ENCODE measurements at regions not wholly inside any gene's neighbourhood (a gene's known extent, or its start where the extent isn't known, plus 50 kb on each side); places are given as distances from the start of the nearest gene placed in this dataset.

- ATAC-seq (peak; percentile 91), DNase-seq (peak; percentile 79)
- Histone ChIP-seq H4K20me1 (ENCODE audit: low read length) (no peaks in the 10 kb centered on the region), H3K4me2 (ENCODE audit: low read length) (no peak overlapping the region), H3K9me2 (replicated peaks; ENCODE audit: low read length) (no peaks in the 10 kb centered on the region), H3K79me2 (ENCODE audit: low read length) (no peaks in the 10 kb centered on the region), H3K27ac (ENCODE audit: low read length) (no peak overlapping the region), H3K4me1 (ENCODE audit: insufficient read depth, low read length) (peaks cover 11% of the 10 kb centered on the region), H3K36me3 (ENCODE audit: low read depth, low read length) (no peaks in the 10 kb centered on the region), H3K4me3 (ENCODE audit: low read length) (no peak overlapping the region), H3K9me3 (ENCODE audit: low read length) (no peaks in the 10 kb centered on the region), H3F3A (ENCODE audit: low read length, unreplicated experiment) (no peaks in the 10 kb centered on the region), H3K9ac (ENCODE audit: low read length) (no peak overlapping the region), H2AFZ (ENCODE audit: low read length) (no peak overlapping the region), H3K27me3 (ENCODE audit: low read length) (no peaks in the 10 kb centered on the region)
- POLR2A ChIA-PET (ENCODE audit: unreplicated experiment), result interaction anchor here (0.5 to 0.6 kb wide), 2 partner anchors 68 to 631 kb away, joined by 3 read pairs; no protein-coding TSS in a partner anchor
- CTCF ChIA-PET, result interaction anchor here (0.6 kb wide), 1 partner anchor 129 kb away, joined by 3 read pairs; no protein-coding TSS in a partner anchor
- TF ChIP-seq EZH2phosphoT487 (IDR thresholded peaks at IDR 0.05; ENCODE audit: borderline replicate concordance, low read length) (no peak), EZH2 (IDR thresholded peaks at IDR 0.05; ENCODE audit: low read length, unreplicated experiment) (no peak), CTCF (conservative IDR thresholded peaks at IDR 0.05; ENCODE audit: low read depth, low read length) (no peak)
- BruUV-seq (replicated peaks), result no TSS peak
- intact Hi-C loops (cut with micrococcal nuclease), result no loop called here
Observed at GRCh38 chr3:22542311-22542710, 660.8 kb upstream of the UBE2E2 start.

- ATAC-seq, result no peak
- no peak for DNase-seq
- Histone ChIP-seq H3K27ac (ENCODE audit: low read length) (no peak overlapping the region), H3K9me3 (ENCODE audit: low read length) (no peaks in the 10 kb centered on the region), H3K4me3 (ENCODE audit: low read length) (no peak overlapping the region), H3K4me2 (ENCODE audit: low read length) (no peak overlapping the region), H3K27me3 (ENCODE audit: low read length) (no peaks in the 10 kb centered on the region), H2AFZ (ENCODE audit: low read length) (no peak overlapping the region), H3K36me3 (ENCODE audit: low read depth, low read length) (no peaks in the 10 kb centered on the region), H3F3A (ENCODE audit: low read length, unreplicated experiment) (no peaks in the 10 kb centered on the region), H3K4me1 (ENCODE audit: insufficient read depth, low read length) (no peaks in the 10 kb centered on the region), H3K79me2 (ENCODE audit: low read length) (no peaks in the 10 kb centered on the region), H4K20me1 (ENCODE audit: low read length) (no peaks in the 10 kb centered on the region), H3K9me2 (replicated peaks; ENCODE audit: low read length) (no peaks in the 10 kb centered on the region), H3K9ac (ENCODE audit: low read length) (no peak overlapping the region)
- intact Hi-C loops (cut with micrococcal nuclease), result no loop called here
- TF ChIP-seq CTCF (conservative IDR thresholded peaks at IDR 0.05; ENCODE audit: low read depth, low read length), result no peak
- POLR2A ChIA-PET (ENCODE audit: unreplicated experiment), result no interaction called here
- BruUV-seq (replicated peaks), result no TSS peak
- CTCF ChIA-PET, result no interaction called here
Observed at GRCh38 chr3:22555753-22556435, 647.2 kb upstream of the UBE2E2 start.

- BruUV-seq (replicated peaks), result no TSS peak
- Histone ChIP-seq H3K27me3 (ENCODE audit: low read length) (no peaks in the 10 kb centered on the region), H3K9me3 (ENCODE audit: low read length) (no peaks in the 10 kb centered on the region), H3K9ac (ENCODE audit: low read length) (no peak overlapping the region), H3K4me3 (ENCODE audit: low read length) (no peak overlapping the region), H3F3A (ENCODE audit: low read length, unreplicated experiment) (no peaks in the 10 kb centered on the region), H3K36me3 (ENCODE audit: low read depth, low read length) (no peaks in the 10 kb centered on the region), H3K4me2 (ENCODE audit: low read length) (no peak overlapping the region), H3K79me2 (ENCODE audit: low read length) (no peaks in the 10 kb centered on the region), H3K4me1 (ENCODE audit: insufficient read depth, low read length) (peaks cover 21% of the 10 kb centered on the region), H4K20me1 (ENCODE audit: low read length) (no peaks in the 10 kb centered on the region), H2AFZ (ENCODE audit: low read length) (no peak overlapping the region), H3K27ac (ENCODE audit: low read length) (no peak overlapping the region), H3K9me2 (replicated peaks; ENCODE audit: low read length) (no peaks in the 10 kb centered on the region)
- ChIA-PET POLR2A (ENCODE audit: unreplicated experiment) (no interaction called here), CTCF (no interaction called here)
- TF ChIP-seq EZH2phosphoT487 (IDR thresholded peaks at IDR 0.05; ENCODE audit: borderline replicate concordance, low read length), result no peak
- no peak for TF ChIP-seq CTCF (conservative IDR thresholded peaks at IDR 0.05; ENCODE audit: low read depth, low read length)
- TF ChIP-seq EZH2 (IDR thresholded peaks at IDR 0.05; ENCODE audit: low read length, unreplicated experiment), result no peak
- ATAC-seq, result no peak
- no peak for DNase-seq
- intact Hi-C loops (cut with micrococcal nuclease), result no loop called here
Observed at GRCh38 chr3:22565393-22565792, 637.7 kb upstream of the UBE2E2 start.
